SIG-M5 treated with dmso at 0.1 percent for 504 hours (cell line): ENCODE measurements at regions not wholly inside any gene's neighbourhood (a gene's known extent, or its start where the extent isn't known, plus 50 kb on each side); places are given as distances from the start of the nearest gene placed in this dataset.
"Not testable (repeated sequence)": the region's sequence is repeated elsewhere in the genome, so short reads cannot be mapped to it uniquely, and the experiment has no call there.

Experiments used
- DNase-seq: peaks from one replicate; lab custom pipeline; 2025; ENCODE audit not compliant: unreplicated experiment; lab: John Stamatoyannopoulos, UW

- DNase-seq, result no peak
Observed at GRCh38 chr1:199861020-199861795, 166.3 kb upstream of the NR5A2 start.

GRCh38 chr1:199862047-199862446, 165.5 kb upstream of the NR5A2 start:
- no peak for DNase-seq

- no peak for DNase-seq
Observed at GRCh38 chr1:199866210-199866617, 161.3 kb upstream of the NR5A2 start.

- DNase-seq, result peak; percentile 42
Observed at GRCh38 chr1:199867601-199868000, 159.9 kb upstream of the NR5A2 start.

- no peak for DNase-seq
Observed at GRCh38 chr1:199868777-199869176, 158.7 kb upstream of the NR5A2 start.

GRCh38 chr1:199875337-199875736, 152.2 kb upstream of the NR5A2 start:
- no peak for DNase-seq

- no peak for DNase-seq
Observed at GRCh38 chr1:199875856-199876255, 151.7 kb upstream of the NR5A2 start.

- peak; percentile 14 for DNase-seq
Observed at GRCh38 chr1:199877526-199878384, 149.8 kb upstream of the NR5A2 start.

- DNase-seq, result peak; percentile 53
Observed at GRCh38 chr1:199878823-199879222, 148.7 kb upstream of the NR5A2 start.

- DNase-seq, result no peak
Observed at GRCh38 chr1:199898654-199899053, 128.9 kb upstream of the NR5A2 start.

GRCh38 chr1:199901341-199901740, 126.2 kb upstream of the NR5A2 start:
- DNase-seq, result no peak

GRCh38 chr1:199907361-199907760, 120.1 kb upstream of the NR5A2 start:
- no peak for DNase-seq

GRCh38 chr1:199909137-199909536, 118.4 kb upstream of the NR5A2 start:
- DNase-seq, result peak; percentile 24

- no peak for DNase-seq
Observed at GRCh38 chr1:199913318-199913717, 114.2 kb upstream of the NR5A2 start.

GRCh38 chr1:199914546-199914945, 113.0 kb upstream of the NR5A2 start:
- DNase-seq, result no peak

GRCh38 chr1:199918196-199918769, 109.2 kb upstream of the NR5A2 start:
- no peak for DNase-seq

- DNase-seq, result no peak
Observed at GRCh38 chr1:199920635-199921034, 106.9 kb upstream of the NR5A2 start.

GRCh38 chr1:199929556-199929955, 98.0 kb upstream of the NR5A2 start:
- DNase-seq, result no peak

GRCh38 chr1:199930067-199930466, 97.4 kb upstream of the NR5A2 start:
- not testable (repeated sequence) for DNase-seq

GRCh38 chr1:199931666-199932377, 95.7 kb upstream of the NR5A2 start:
- DNase-seq, result peak; percentile 20

- no peak for DNase-seq
Observed at GRCh38 chr1:199932462-199932861, 95.0 kb upstream of the NR5A2 start.
